ENCODE measurements at regions not wholly inside any gene's neighbourhood (a gene's known extent, or its start where the extent isn't known, plus 50 kb on each side); places are given as distances from the start of the nearest gene placed in this dataset.

DNA sequence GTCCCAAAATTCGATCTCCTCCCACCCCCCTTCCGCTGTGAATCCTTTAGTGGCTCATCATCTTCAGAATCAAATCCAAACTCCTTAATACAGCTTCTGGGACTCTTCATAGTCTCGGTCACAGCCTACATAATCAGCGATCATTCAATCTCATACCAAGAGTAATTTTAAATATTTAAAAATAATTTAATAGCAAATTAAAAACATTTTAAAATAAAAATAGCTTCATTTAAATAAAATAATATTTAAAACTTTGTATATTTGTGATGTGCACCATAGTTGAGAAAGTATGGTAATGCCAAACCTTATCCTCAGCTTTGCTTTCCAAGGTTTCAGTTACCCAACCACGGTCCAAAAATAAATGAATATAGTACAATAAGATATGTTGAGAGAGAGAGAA is 70.0 kb upstream of the NR3C1 start:
- TF ChIP-seq POLR2A (IDR thresholded peaks at IDR 0.05) (no peak), POLR2AphosphoS5 (IDR thresholded peaks at IDR 0.05) (no peak)
- TF ChIP-seq, protein P1, sequence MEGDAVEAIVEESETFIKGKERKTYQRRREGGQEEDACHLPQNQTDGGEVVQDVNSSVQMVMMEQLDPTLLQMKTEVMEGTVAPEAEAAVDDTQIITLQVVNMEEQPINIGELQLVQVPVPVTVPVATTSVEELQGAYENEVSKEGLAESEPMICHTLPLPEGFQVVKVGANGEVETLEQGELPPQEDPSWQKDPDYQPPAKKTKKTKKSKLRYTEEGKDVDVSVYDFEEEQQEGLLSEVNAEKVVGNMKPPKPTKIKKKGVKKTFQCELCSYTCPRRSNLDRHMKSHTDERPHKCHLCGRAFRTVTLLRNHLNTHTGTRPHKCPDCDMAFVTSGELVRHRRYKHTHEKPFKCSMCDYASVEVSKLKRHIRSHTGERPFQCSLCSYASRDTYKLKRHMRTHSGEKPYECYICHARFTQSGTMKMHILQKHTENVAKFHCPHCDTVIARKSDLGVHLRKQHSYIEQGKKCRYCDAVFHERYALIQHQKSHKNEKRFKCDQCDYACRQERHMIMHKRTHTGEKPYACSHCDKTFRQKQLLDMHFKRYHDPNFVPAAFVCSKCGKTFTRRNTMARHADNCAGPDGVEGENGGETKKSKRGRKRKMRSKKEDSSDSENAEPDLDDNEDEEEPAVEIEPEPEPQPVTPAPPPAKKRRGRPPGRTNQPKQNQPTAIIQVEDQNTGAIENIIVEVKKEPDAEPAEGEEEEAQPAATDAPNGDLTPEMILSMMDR (IDR thresholded peaks at IDR 0.05 in 8 of 11, conservative IDR thresholded peaks at IDR 0.05 in 3 of 11) = no peak

Data from spleen (tissue), 7 donors.